ENCODE measurements at regions not wholly inside any gene's neighbourhood (a gene's known extent, or its start where the extent isn't known, plus 50 kb on each side); places are given as distances from the start of the nearest gene placed in this dataset.

GRCh38 chr5:164466033-164466432 is 960.6 kb downstream of the MAT2B start:
- TF ChIP-seq CTCF (IDR thresholded peaks at IDR 0.05) = no peak
- no peak for TF ChIP-seq E2F1 (CRISPR knock-in tag; IDR thresholded peaks at IDR 0.05)
- TF ChIP-seq ZSCAN18 (CRISPR knock-in tag; IDR thresholded peaks at IDR 0.05) = no peak
- no peak for TF ChIP-seq NR2C2 (CRISPR knock-in tag; IDR thresholded peaks at IDR 0.05)
- no peak for TF ChIP-seq ZNF317 (CRISPR knock-in tag; IDR thresholded peaks at IDR 0.05; ENCODE audit: borderline replicate concordance, low read depth)
- TF ChIP-seq MAX (CRISPR knock-in tag; IDR thresholded peaks at IDR 0.05) = no peak
- no peak for TF ChIP-seq ZNF232 (CRISPR knock-in tag; IDR thresholded peaks at IDR 0.05)
- TF ChIP-seq SP1 (CRISPR knock-in tag; conservative IDR thresholded peaks at IDR 0.05) = no peak
- no peak for TF ChIP-seq IRF1 (CRISPR knock-in tag; IDR thresholded peaks at IDR 0.05)
- no peak for TF ChIP-seq TP53 (CRISPR knock-in tag; IDR thresholded peaks at IDR 0.05)
- TF ChIP-seq ESRRA (CRISPR knock-in tag; IDR thresholded peaks at IDR 0.05; ENCODE audit: borderline replicate concordance) = no peak
- TF ChIP-seq CREB1 (CRISPR knock-in tag; IDR thresholded peaks at IDR 0.05) = no peak
